ENCODE measurements at regions not wholly inside any gene's neighbourhood (a gene's known extent, or its start where the extent isn't known, plus 50 kb on each side); places are given as distances from the start of the nearest gene placed in this dataset.
"Not testable (repeated sequence)": the region's sequence is repeated elsewhere in the genome, so short reads cannot be mapped to it uniquely, and the experiment has no call there.

GRCh38 chr13:84630476-84630875 lies 748.2 kb upstream of the SLITRK1 start:
- DNase-seq = no peak

GRCh38 chr13:84616864-84617263 lies 734.6 kb upstream of the SLITRK1 start:
- no peak for DNase-seq

- DNase-seq = no peak
Measured at GRCh38 chr13:84609716-84610115, 727.4 kb upstream of the SLITRK1 start.

- DNase-seq = peak; percentile 46
Measured at GRCh38 chr13:84607261-84608013, 725.2 kb upstream of the SLITRK1 start.

- no peak for DNase-seq
Measured at GRCh38 chr13:84606616-84607015, 724.3 kb upstream of the SLITRK1 start.

GRCh38 chr13:84605927-84606326 lies 723.7 kb upstream of the SLITRK1 start:
- peak; percentile 25 for DNase-seq

GRCh38 chr13:84591444-84591843 lies 709.2 kb upstream of the SLITRK1 start:
- DNase-seq = no peak

- DNase-seq = no peak
Measured at GRCh38 chr13:84590663-84591062, 708.4 kb upstream of the SLITRK1 start.

- no peak for DNase-seq
Measured at GRCh38 chr13:84588023-84588422, 705.7 kb upstream of the SLITRK1 start.

- DNase-seq = not testable (repeated sequence)
Measured at GRCh38 chr13:84579901-84580300, 697.6 kb upstream of the SLITRK1 start.

- DNase-seq = no peak
Measured at GRCh38 chr13:84574851-84575250, 692.6 kb upstream of the SLITRK1 start.

GRCh38 chr13:84571264-84571663 lies 689.0 kb upstream of the SLITRK1 start:
- DNase-seq = no peak

GRCh38 chr13:84570831-84571230 lies 688.6 kb upstream of the SLITRK1 start:
- DNase-seq = no peak

GRCh38 chr13:84569366-84569765 lies 687.1 kb upstream of the SLITRK1 start:
- DNase-seq = no peak

- DNase-seq = no peak
Measured at GRCh38 chr13:84567848-84568247, 685.6 kb upstream of the SLITRK1 start.

GRCh38 chr13:84566780-84567179 lies 684.5 kb upstream of the SLITRK1 start:
- no peak for DNase-seq

- DNase-seq = no peak
Measured at GRCh38 chr13:84563611-84564010, 681.3 kb upstream of the SLITRK1 start.

GRCh38 chr13:84553227-84553626 lies 671.0 kb upstream of the SLITRK1 start:
- no peak for DNase-seq

GRCh38 chr13:84543962-84544361 lies 661.7 kb upstream of the SLITRK1 start:
- DNase-seq = no peak

GRCh38 chr13:84542348-84542747 lies 660.1 kb upstream of the SLITRK1 start:
- DNase-seq = no peak

GRCh38 chr13:84536906-84537305 lies 654.6 kb upstream of the SLITRK1 start:
- no peak for DNase-seq

- no peak for DNase-seq
Measured at GRCh38 chr13:84528408-84529070, 646.3 kb upstream of the SLITRK1 start.

GRCh38 chr13:84525865-84526264 lies 643.6 kb upstream of the SLITRK1 start:
- DNase-seq = no peak

- DNase-seq = no peak
Measured at GRCh38 chr13:84524586-84524985, 642.3 kb upstream of the SLITRK1 start.

- DNase-seq = no peak
Measured at GRCh38 chr13:84500016-84500415, 617.7 kb upstream of the SLITRK1 start.

Data from left hindlimb (tissue), 1 donor.